Neural progenitor cell (in vitro differentiated cells): ENCODE measurements at regions not wholly inside any gene's neighbourhood (a gene's known extent, or its start where the extent isn't known, plus 50 kb on each side); places are given as distances from the start of the nearest gene placed in this dataset.
A peak's percentile ranks its signal among the peaks of the same experiment; 100 is the strongest.

Experiments used
- EZH2phosphoT487 ChIP-seq: fragments of 200-600 bp; sonication (generic); IDR thresholded peaks from 2 replicates; pipeline ENCODE4 v1.6.1; 2017; ENCODE audit warnings: antibody characterized with exemption
- TF ChIP-seq, protein P1 (sequence below): fragments of 200-600 bp; sonication (generic); IDR thresholded peaks from 2 replicates; pipeline ENCODE4 v1.5.1; 2017; ENCODE audit warnings: antibody characterized with exemption, mild to moderate bottlenecking

DNA sequence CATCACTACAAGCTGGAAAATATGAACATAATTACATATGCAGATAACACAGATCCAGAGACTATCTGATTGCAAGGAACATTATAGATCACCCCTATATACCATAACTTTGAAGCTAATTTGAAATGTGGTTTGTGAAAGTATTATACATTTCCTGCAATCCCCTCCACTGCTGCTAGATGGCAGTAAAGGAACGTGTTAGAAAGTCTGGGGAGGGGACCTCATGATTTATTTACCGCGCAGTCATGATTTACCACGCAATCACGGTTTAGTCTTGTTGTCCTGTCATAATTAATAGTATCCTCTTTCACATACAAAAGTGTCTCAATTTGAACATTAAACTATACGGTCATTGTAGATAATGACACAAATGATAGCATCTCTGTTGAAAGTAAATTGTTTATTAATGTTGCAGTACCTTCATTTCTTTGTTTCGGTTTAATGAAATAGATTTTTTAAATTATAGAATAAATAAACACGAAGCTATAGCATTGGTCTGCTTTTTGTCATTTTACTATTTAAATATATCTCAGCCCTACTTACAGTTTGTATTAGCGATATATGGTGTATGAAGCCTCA lies 145.3 kb upstream of the PRSS1 start:
- TF ChIP-seq, protein P1, sequence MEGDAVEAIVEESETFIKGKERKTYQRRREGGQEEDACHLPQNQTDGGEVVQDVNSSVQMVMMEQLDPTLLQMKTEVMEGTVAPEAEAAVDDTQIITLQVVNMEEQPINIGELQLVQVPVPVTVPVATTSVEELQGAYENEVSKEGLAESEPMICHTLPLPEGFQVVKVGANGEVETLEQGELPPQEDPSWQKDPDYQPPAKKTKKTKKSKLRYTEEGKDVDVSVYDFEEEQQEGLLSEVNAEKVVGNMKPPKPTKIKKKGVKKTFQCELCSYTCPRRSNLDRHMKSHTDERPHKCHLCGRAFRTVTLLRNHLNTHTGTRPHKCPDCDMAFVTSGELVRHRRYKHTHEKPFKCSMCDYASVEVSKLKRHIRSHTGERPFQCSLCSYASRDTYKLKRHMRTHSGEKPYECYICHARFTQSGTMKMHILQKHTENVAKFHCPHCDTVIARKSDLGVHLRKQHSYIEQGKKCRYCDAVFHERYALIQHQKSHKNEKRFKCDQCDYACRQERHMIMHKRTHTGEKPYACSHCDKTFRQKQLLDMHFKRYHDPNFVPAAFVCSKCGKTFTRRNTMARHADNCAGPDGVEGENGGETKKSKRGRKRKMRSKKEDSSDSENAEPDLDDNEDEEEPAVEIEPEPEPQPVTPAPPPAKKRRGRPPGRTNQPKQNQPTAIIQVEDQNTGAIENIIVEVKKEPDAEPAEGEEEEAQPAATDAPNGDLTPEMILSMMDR, result peak; percentile 94
- no peak for TF ChIP-seq EZH2phosphoT487
